OCI-LY7 (cell line): ENCODE measurements at regions not wholly inside any gene's neighbourhood (a gene's known extent, or its start where the extent isn't known, plus 50 kb on each side); places are given as distances from the start of the nearest gene placed in this dataset.

ENCODE experiments used
- EZH2phosphoT487 ChIP-seq: fragments of 200-600 bp; sonication (generic); IDR thresholded peaks from 2 replicates; pipeline ENCODE4 v1.6.1; 2018; ENCODE audit warnings: low read depth, borderline replicate concordance, mild to moderate bottlenecking, mixed run types, antibody characterized with exemption, low read length, moderate library complexity, mixed read lengths
- TF ChIP-seq, protein P1 (sequence below): fragments of 200-600 bp; sonication (generic); conservative IDR thresholded peaks from 2 replicates; pipeline ENCODE4 v1.5.1; 2014; ENCODE audit warnings: mild to moderate bottlenecking, antibody characterized with exemption, low read length, moderate library complexity, mixed read lengths

DNA sequence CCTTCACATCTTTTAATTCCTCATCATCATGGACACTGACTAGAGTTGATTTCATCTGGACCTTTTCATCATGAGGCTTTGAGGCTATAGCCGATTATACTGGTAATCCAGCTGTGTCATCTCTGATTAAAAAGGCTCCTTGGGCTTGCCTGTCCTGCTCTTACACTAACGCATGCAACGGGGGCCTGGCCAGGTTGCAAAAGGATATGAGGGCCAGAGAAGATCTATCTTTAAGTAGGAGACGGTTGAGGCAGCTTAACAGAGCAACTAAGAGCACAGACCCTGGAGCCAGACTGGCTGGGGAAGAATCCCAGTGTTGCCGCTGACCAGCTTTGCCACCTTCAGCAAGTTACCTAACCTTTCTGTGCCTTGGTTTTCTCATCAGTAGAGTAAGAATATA is 211.5 kb downstream of the PTEN start:
- TF ChIP-seq, protein P1, sequence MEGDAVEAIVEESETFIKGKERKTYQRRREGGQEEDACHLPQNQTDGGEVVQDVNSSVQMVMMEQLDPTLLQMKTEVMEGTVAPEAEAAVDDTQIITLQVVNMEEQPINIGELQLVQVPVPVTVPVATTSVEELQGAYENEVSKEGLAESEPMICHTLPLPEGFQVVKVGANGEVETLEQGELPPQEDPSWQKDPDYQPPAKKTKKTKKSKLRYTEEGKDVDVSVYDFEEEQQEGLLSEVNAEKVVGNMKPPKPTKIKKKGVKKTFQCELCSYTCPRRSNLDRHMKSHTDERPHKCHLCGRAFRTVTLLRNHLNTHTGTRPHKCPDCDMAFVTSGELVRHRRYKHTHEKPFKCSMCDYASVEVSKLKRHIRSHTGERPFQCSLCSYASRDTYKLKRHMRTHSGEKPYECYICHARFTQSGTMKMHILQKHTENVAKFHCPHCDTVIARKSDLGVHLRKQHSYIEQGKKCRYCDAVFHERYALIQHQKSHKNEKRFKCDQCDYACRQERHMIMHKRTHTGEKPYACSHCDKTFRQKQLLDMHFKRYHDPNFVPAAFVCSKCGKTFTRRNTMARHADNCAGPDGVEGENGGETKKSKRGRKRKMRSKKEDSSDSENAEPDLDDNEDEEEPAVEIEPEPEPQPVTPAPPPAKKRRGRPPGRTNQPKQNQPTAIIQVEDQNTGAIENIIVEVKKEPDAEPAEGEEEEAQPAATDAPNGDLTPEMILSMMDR, result no peak
- TF ChIP-seq EZH2phosphoT487, result no peak
